ENCODE measurements at regions not wholly inside any gene's neighbourhood (a gene's known extent, or its start where the extent isn't known, plus 50 kb on each side); places are given as distances from the start of the nearest gene placed in this dataset.

GRCh38 chr4:12911750-12912358 is 572.3 kb downstream of the RAB28 start:
- TF ChIP-seq EZH2 (IDR thresholded peaks at IDR 0.05; ENCODE audit: low read depth): no peak
- TF ChIP-seq, protein P1, sequence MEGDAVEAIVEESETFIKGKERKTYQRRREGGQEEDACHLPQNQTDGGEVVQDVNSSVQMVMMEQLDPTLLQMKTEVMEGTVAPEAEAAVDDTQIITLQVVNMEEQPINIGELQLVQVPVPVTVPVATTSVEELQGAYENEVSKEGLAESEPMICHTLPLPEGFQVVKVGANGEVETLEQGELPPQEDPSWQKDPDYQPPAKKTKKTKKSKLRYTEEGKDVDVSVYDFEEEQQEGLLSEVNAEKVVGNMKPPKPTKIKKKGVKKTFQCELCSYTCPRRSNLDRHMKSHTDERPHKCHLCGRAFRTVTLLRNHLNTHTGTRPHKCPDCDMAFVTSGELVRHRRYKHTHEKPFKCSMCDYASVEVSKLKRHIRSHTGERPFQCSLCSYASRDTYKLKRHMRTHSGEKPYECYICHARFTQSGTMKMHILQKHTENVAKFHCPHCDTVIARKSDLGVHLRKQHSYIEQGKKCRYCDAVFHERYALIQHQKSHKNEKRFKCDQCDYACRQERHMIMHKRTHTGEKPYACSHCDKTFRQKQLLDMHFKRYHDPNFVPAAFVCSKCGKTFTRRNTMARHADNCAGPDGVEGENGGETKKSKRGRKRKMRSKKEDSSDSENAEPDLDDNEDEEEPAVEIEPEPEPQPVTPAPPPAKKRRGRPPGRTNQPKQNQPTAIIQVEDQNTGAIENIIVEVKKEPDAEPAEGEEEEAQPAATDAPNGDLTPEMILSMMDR (conservative IDR thresholded peaks at IDR 0.05): no peak

Measured in PC-9 (cell line).